Lower leg skin (tissue), 4 donors: ENCODE measurements at regions not wholly inside any gene's neighbourhood (a gene's known extent, or its start where the extent isn't known, plus 50 kb on each side); places are given as distances from the start of the nearest gene placed in this dataset.

Experiments
- DNase-seq, 2 donors: peaks; one replicate each; pipeline ENCODE4 v3.0.0-alpha.2; 2019; ENCODE audit warnings: low spot score in 2 of 2
- H3K4me3 ChIP-seq: fragments of 200-600 bp; sonication (generic); 2 replicates; pipeline ENCODE4 v1.5.1; 2017; ENCODE audit warnings: mild to moderate bottlenecking, low read depth; ENCODE audit not compliant: poor library complexity, severe bottlenecking
- CTCF ChIP-seq, 3 donors: fragments of 450-650 bp; IDR thresholded peaks; one replicate each; pipeline ENCODE4 v1.5.1; 2016; ENCODE audit warnings: antibody characterized with exemption in 3 of 3, mild to moderate bottlenecking in 3 of 3, moderate library complexity in 2 of 3
- POLR2A ChIP-seq, 2 donors: fragments of 450-650 bp; IDR thresholded peaks; one replicate each; pipeline ENCODE4 v1.6.1; 2016 to 2017; ENCODE audit warnings: antibody characterized with exemption in 2 of 2, mild to moderate bottlenecking in 1 of 2, moderate library complexity in 1 of 2
- WGBS, 2 donors: methylation state at CpG; one replicate each; pipeline ENCODE4 v1.1.5; 2018; 5-methylcytosine and 5-hydroxymethylcytosine counted together
- intact Hi-C: fragments of 100-400 bp; cut with DNase I; formaldehyde crosslinking; loops from one replicate; pipeline ENCODE4 v1.15.0; 2023; ENCODE audit warnings: low total_unique reads

GRCh38 chr7:115763347-115763746 is 267.2 kb downstream of the TFEC start:
- H3K4me3 ChIP-seq, result no peak overlapping the region
- 85 to 91% methylated on average over 8 of the region's 8 CpGs for WGBS, 2 donors
- intact Hi-C loops, result no loop called here
- TF ChIP-seq POLR2A (IDR thresholded peaks at IDR 0.05) (no peak), CTCF (IDR thresholded peaks at IDR 0.05) (no peak)
- no peak for DNase-seq

- DNase-seq, result no peak
- TF ChIP-seq CTCF (IDR thresholded peaks at IDR 0.05) (no peak), POLR2A (IDR thresholded peaks at IDR 0.05) (no peak)
- intact Hi-C loops, result no loop called here
- no peak overlapping the region for H3K4me3 ChIP-seq
- 74% methylated on average over 3 of the region's 3 CpGs for WGBS, 2 donors
Observed at GRCh38 chr7:115758025-115758424, 272.5 kb downstream of the TFEC start.

DNA sequence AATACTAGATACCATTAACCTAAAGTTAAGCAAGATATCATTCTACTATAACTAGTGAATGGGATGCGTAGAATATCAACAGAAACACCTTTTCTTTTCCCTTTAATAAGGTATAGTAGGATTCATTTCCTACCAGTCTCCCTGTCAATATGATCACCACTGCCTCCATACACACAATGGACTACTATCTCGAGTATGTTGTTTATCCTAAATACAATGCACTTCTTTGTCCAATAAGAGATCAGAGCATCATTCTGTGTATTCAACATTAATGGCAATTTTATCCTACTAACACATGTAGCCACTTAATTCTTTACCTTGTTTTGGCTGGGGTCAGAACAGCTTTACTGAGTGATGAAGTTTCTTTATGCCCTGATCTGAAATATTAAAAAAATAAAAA is 276.3 kb downstream of the TFEC start:
- H3K4me3 ChIP-seq, result no peak overlapping the region
- intact Hi-C loops, result no loop called here
- no peak for TF ChIP-seq POLR2A (IDR thresholded peaks at IDR 0.05)
- no peak for TF ChIP-seq CTCF (IDR thresholded peaks at IDR 0.05)
- no peak for DNase-seq
- WGBS, 2 donors, result 79 to 81% methylated on average over 2 of the region's 2 CpGs

DNA sequence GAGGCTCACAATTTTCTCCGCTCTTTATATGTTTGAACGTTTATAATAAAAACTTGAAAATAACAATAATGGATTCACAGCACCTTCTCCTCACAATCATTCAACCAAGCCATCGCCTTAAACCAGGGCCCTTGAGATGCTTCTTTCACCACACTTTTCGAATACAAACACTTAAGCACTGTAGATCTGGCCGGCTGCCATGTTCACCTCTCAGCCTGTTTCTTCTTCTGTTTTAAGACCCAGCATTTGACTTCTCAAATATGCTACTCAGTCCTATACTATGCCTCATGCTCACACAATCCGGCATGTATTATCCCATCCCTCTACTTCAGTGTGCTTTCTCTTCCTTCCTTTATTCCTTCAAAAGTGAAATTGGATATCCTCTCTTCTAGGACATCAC is 280.6 kb downstream of the TFEC start:
- TF ChIP-seq CTCF (IDR thresholded peaks at IDR 0.05) (no peak), POLR2A (IDR thresholded peaks at IDR 0.05) (no peak)
- intact Hi-C loops, result no loop called here
- no peak for DNase-seq
- H3K4me3 ChIP-seq, result no peak overlapping the region
- 80 to 81% methylated on average over 6 of the region's 6 CpGs for WGBS, 2 donors

DNA sequence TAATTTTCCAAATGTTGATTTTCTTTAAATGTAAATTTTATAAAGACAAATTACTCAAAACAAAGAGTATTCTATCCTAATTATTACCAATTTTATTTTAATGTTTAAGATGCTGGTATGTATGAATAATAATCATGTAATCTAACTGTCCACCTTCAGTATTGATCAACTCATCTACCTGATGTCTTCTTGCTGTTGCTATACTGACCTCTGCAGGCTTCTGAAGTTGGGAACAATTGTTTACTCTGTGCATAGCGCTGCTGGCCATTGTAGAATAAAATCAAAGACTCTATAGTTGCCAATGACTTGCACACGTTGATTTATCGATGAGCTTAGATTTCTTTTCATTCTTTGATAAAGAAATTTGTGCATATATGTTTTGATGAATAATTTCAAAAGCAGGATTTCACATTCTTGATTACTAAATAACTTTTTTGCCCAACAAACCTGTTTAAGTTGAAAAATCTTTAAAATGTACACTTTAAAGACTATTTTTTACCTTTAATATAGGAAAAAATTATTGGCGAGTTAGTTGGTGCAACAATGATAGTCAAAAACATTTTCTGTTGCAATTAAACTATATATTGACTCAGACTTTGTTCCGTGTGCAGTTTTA is 282.3 kb downstream of the TFEC start:
- TF ChIP-seq POLR2A (IDR thresholded peaks at IDR 0.05) (no peak), CTCF (IDR thresholded peaks at IDR 0.05) (no peak)
- 56 to 61% methylated on average over 5 of the region's 5 CpGs for WGBS, 2 donors
- DNase-seq, result no peak
- intact Hi-C loops, result no loop called here
- H3K4me3 ChIP-seq, result no peak overlapping the region

DNA sequence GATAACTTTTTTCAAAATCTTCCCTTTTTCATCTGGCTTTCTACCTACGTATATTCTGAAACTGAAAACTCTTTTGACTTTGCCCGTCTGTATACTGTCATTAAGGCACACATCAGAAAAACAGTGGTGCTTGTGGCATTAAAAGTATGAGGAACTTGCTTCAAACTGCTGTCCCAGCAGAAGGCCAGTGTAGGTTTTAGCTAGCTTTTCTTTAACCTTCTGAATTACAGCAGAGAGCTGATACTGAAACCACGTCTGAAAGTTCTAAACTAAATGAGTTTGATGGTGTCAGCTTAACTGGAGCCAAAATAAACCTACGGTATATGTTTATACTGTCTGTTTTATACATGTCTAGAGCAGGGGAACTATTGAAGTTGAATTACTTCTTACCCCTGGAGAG is 283.4 kb downstream of the TFEC start:
- 72 to 74% methylated on average over 4 of the region's 4 CpGs for WGBS, 2 donors
- no peak for DNase-seq
- intact Hi-C loops, result no loop called here
- H3K4me3 ChIP-seq, result no peak overlapping the region
- no peak for TF ChIP-seq POLR2A (IDR thresholded peaks at IDR 0.05)
- no peak for TF ChIP-seq CTCF (IDR thresholded peaks at IDR 0.05)
